ENCODE measurements at regions not wholly inside any gene's neighbourhood (a gene's known extent, or its start where the extent isn't known, plus 50 kb on each side); places are given as distances from the start of the nearest gene placed in this dataset.

DNA sequence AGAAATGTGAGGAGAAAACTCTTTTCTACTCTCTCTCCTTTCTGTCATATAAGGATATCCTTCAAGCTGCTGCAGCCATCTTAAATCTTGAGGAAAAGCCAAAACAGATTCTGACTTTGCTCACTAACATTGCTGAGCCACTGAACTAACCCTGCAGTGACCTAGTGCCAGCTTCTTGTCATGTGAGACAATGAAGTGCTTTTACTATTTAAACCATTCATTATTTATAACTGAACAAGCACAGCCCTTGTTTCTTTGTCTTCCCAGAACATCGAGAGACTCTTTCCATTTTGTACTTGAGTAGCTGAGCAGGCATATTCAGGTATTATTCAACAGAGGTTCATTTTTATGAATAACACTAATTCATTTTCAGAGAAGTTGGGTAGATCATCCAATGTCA, 455.0 kb upstream of the TMPO start:
- no peak for DNase-seq (ENCODE audit: low read depth)

GRCh38 chr12:98062464-98063245, 452.7 kb upstream of the TMPO start:
- no peak for DNase-seq (ENCODE audit: low read depth)

DNA sequence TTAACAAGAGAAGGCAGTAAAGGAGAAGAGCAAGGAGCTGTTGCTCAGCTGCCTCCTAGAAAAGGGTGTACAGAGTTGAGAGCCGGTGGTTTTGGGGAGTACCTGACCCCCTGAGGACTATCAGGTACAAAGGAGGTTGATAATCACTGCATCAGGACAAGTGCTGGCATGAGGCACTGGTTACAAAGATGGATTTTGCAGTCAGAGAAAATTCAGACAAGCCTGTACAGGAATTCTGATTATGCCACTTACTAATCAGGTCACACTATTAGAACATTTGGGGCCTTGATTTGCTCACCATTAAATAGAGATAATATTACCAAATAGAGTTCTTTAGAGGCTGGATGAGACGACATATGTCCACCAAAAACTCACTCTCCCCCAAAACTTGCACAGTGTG, 450.9 kb upstream of the TMPO start:
- no peak for DNase-seq (ENCODE audit: low read depth)

DNA sequence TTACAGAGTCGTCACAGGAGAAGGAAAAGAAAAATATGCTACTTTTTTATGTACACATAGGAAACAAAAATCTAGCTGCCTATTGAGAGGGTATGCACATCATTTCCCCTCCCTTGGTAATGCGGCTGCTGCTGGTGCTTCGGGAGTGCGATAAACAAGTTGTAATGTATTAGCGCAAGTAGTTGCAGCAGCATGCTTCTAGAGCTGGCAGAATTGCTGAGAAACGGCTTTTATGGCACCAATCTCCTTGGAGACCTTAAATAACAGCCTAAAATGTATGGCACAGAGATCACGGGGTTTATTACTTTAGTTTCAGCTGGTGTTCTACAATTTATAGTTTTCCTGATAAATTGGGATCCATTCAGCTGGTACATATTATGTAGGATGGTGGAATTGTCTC, 447.6 kb upstream of the TMPO start:
- DNase-seq (ENCODE audit: low read depth), result no peak

DNA sequence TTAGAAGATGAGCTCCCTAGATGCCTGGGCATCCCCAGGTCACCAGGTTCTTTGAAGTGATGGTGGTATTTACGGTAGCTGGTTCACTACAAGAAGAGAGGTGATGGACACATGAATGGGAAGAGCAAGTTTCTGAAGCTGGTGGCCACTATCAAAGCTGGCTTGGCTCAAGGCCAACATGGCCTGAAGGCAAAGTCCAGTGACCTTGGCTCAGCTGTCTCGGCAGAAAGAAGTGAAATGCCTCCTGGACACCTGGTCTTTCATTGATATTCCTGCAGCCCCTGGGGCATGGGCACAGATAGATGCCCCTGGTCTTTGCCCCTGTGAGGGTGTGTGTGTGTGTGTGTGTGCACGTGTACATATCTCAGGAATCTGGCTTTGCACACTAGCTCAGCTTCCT, 441.8 kb upstream of the TMPO start:
- no peak for DNase-seq (ENCODE audit: low read depth)

DNA sequence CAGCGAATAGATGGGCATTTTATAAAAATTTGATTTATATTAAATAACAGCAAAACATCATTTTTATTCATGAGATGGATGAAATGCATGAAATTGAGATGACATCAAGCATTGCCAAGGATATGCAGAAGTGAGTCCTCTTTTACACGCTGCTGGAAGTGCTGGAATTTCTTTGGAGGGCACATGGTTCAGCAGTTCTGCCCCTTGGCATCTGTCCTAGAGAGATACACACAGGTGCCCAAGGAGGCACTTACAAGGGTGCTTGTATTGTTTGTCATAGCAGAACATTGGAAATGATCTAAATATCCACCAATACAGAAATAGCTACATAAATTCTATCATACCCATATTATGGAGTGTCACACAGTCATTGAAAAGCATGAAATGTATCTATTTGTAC, 441.1 kb upstream of the TMPO start:
- no peak for DNase-seq (ENCODE audit: low read depth)

GRCh38 chr12:98084391-98084790, 431.0 kb upstream of the TMPO start:
- no peak for DNase-seq (ENCODE audit: low read depth)

- no peak for DNase-seq (ENCODE audit: low read depth)
These were observed 430.2 kb upstream of the TMPO start for GRCh38 chr12:98085046-98085755.

- DNase-seq (ENCODE audit: low read depth), result no peak
These were observed 424.7 kb upstream of the TMPO start for GRCh38 chr12:98090731-98091130.

DNA sequence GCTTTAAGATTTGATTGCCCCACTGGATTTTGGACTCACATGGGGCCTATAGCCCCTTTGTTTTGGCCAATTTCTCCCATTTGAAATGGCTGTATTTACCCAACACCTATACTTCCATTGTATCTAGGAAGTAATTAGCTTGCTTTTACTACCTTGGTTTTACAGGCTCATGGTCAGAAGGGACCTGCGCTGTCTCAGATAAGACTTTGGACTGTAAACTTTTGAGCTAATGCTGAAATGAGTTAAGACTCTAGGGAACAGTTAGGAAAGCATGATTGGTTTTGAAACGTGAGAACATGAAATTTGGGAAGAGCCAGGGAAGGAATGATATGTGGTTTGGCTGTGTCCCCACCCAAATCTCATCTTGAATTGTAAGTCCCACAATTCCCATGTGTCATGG, 419.0 kb upstream of the TMPO start:
- no peak for DNase-seq (ENCODE audit: low read depth)

GRCh38 chr12:98106031-98106683, 409.2 kb upstream of the TMPO start:
- DNase-seq (ENCODE audit: low read depth), result no peak

DNA sequence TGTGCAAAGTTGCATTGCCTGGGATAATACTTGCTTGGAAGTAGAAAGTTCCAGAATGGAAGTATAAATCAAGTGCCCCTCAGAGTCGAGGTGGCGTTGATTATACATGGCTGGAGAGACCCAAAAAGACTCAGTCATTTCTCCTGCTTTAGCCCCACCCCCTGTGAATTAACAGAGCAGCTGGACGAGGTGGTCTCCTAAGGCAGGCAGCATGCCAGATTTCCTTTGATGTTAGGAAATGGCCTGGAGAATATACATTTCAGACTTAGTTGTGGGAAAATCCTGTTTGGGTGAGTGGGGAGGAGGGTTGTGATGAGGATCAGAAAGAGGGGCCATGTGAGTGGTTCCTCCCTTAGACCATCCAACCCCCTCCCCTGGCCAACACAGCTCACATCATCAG, 406.1 kb upstream of the TMPO start:
- no peak for DNase-seq (ENCODE audit: low read depth)

DNA sequence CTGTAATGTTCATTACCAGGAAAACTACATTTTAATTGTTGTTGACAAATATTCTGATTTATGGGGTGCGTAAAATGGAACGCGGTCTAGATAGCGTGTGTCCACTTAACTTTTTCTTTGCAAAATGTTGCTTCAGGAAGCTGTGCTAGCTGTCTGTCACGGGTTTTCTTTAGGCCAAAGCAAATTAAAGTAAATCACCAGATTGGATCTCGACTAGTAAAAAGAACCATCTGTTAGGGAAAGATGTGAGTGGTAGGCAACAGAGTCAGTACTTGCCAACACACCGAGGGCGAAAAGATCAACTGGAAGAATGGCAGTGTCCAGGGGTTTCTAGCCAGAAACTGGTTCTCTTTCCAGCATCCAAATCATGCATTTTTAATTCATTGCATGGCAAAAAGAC, 404.9 kb upstream of the TMPO start:
- DNase-seq (ENCODE audit: low read depth), result no peak

DNA sequence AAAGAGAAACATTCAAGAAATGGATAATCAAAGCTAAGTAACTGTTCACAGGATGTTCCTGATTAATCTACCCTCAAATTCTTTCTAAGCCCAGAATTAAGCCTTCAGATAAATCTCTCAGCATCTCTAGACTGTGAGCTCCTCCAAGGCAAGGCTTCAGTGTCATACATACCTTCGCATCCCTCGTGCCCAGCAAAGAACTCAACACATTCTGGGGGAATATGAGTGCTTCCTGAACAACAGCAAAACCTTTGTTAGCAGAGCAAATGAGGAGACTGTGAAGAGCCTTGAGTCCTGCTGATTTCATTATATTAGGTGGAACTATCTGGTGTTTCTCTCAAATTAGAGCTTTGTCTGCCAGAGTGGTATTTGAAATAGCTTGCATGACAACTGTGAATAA, 401.8 kb upstream of the TMPO start:
- DNase-seq (ENCODE audit: low read depth), result no peak

GRCh38 chr12:98121963-98122362, 393.4 kb upstream of the TMPO start:
- no peak for DNase-seq (ENCODE audit: low read depth)

- no peak for DNase-seq (ENCODE audit: low read depth)
These were observed 392.3 kb upstream of the TMPO start for GRCh38 chr12:98123021-98123461.

- no peak for DNase-seq (ENCODE audit: low read depth)
These were observed 388.6 kb upstream of the TMPO start for GRCh38 chr12:98126637-98127335.

DNA sequence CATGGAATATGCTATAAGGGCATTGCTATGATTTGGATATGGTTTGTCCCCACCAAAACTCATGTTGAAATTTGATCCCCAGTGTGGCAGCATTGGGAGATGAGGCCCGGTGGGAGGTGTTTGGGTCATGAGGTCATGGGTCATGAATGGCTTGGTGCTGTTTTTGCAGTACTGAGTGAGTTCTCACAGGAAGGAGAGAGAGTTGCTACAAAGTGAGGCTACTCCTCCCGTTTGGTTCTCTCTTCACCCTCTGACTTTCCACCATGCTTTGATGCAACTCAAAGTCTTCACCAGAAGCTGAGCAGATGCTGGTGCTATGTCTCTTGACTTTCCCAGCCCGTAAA, 388.1 kb upstream of the TMPO start:
- no peak for DNase-seq (ENCODE audit: low read depth)

GRCh38 chr12:98127854-98128253, 387.5 kb upstream of the TMPO start:
- no peak for DNase-seq (ENCODE audit: low read depth)

- no peak for DNase-seq (ENCODE audit: low read depth)
These were observed 378.8 kb upstream of the TMPO start for GRCh38 chr12:98136544-98136943.

- no peak for DNase-seq (ENCODE audit: low read depth)
These were observed 378.1 kb upstream of the TMPO start for GRCh38 chr12:98137278-98137677.

DNA sequence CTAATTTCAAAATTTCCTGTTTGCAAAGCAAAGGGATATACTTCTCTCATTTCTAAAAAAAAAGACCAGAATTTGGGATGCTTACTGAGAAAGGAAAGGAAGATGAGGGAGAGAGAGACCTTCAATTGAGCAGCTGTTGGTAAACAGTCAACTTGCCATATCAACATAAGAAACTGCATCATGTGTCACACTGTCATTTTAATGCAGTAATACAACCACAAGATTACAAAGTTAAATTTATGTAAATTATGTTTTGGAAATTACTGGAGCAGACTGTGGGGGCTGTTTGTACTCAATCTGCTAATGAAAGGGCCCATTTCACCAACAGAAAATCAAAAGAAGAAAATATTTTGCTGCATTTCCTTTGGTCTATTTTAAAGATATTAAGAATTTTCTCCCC, 370.4 kb upstream of the TMPO start:
- no peak for DNase-seq (ENCODE audit: low read depth)

DNA sequence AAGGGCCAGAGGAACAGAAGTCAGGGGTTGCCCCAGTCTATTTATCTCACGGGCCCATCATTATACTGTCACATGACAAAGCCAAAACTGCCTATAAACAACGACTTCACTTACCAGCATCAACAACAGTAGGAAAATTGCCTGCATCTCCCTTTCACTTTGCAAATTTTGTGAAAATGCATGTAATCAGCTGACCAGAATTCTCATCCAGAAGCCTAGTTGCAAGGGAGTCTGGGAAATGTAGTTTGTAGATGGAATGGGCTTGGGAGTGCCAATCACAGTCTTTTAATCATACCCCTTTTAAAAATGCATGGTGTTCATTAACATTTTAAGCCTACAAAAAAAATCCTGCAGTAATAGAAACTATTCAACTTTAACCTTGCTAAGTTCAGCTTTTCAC, 369.3 kb upstream of the TMPO start:
- no peak for DNase-seq (ENCODE audit: low read depth)

Measured in HS-5 (cell line).